Transverse colon (tissue), 4 donors: ENCODE measurements at regions not wholly inside any gene's neighbourhood (a gene's known extent, or its start where the extent isn't known, plus 50 kb on each side); places are given as distances from the start of the nearest gene placed in this dataset.

Experiments
- DNase-seq: peaks from one replicate; pipeline ENCODE4 v3.0.0-alpha.2; 2019
- H3K27ac ChIP-seq, 4 donors: fragments of 200-600 bp; sonication (generic); 2 replicates each; pipeline ENCODE4 v1.5.1; 2016 to 2018; ENCODE audit warnings: inconsistent platforms in 4 of 4
- H3K27me3 ChIP-seq: fragments of 200-600 bp; sonication (generic); 2 replicates; pipeline ENCODE4 v1.5.1; 2017; ENCODE audit warnings: inconsistent platforms
- H3K36me3 ChIP-seq, 4 donors: fragments of 200-600 bp; sonication (generic); 2 replicates each; pipeline ENCODE4 v1.5.1; 2017 to 2019; ENCODE audit warnings: inconsistent platforms in 4 of 4
- H3K4me1 ChIP-seq, 4 donors: fragments of 200-600 bp; sonication (generic); 2 replicates each; pipeline ENCODE4 v1.5.1; 2017 to 2020; ENCODE audit warnings: inconsistent platforms in 4 of 4
- H3K4me3 ChIP-seq, 4 donors: fragments of 200-600 bp; sonication (generic); 1 replicate in 1 of 4; 2 replicates in 3 of 4; pipeline versions ENCODE4 v1.5.1 to v1.6.1; 2017 to 2019; ENCODE audit warnings: inconsistent platforms in 4 of 4
- H3K9me3 ChIP-seq, 2 donors: fragments of 200-600 bp; sonication (generic); 2 replicates each; pipeline ENCODE4 v1.5.1; 2017 to 2019; ENCODE audit warnings: inconsistent platforms in 2 of 2
- EP300 ChIP-seq: sonication (generic); formaldehyde crosslinking; IDR thresholded peaks from one replicate; pipeline ENCODE4 v1.6.1; 2017; ENCODE audit warnings: antibody characterized with exemption, low read depth
- POLR2A ChIP-seq: fragments of 450-650 bp; IDR thresholded peaks from one replicate; pipeline ENCODE4 v1.6.1; 2016; ENCODE audit warnings: antibody characterized with exemption, mild to moderate bottlenecking, moderate library complexity
- POLR2AphosphoS5 ChIP-seq, 3 donors: sonication (generic); formaldehyde crosslinking; IDR thresholded peaks; one replicate each; pipeline ENCODE4 v1.6.1; 2016; ENCODE audit warnings: antibody characterized with exemption in 3 of 3
- WGBS, 2 donors: methylation state at CpG; one replicate each; pipeline ENCODE4 v1.1.5; 2018; ENCODE audit warnings: low coverage in 1 of 2; 5-methylcytosine and 5-hydroxymethylcytosine counted together
- in situ Hi-C, 4 donors: fragments of 200-750 bp; cut with MboI; loops; one replicate each; pipeline versions ENCODE4 v1.15.0 to v1.15.1; 2017; ENCODE audit warnings: low sequenced_read_pairs in 3 of 4, low pct_ligation_motif_present in 1 of 4, low pct_unique_long_range_greater_than_20kb in 1 of 4
- intact Hi-C: fragments of 100-400 bp; cut with DNase I; formaldehyde crosslinking; loops from one replicate; pipeline ENCODE4 v1.15.1; 2023; ENCODE audit warnings: low total_unique reads
- TF ChIP-seq, protein P1 (sequence below), 5 experiments: fragments of 200-600 bp in 3 of 5; fragments of 450-650 bp in 2 of 5; sonication (generic) in 3 of 5; IDR thresholded peaks; 1 replicate in 2 of 5; 2 replicates in 3 of 5; pipeline ENCODE4 v1.5.1; 2016 to 2017; ENCODE audit warnings: antibody characterized with exemption in 5 of 5, inconsistent platforms in 3 of 5, mild to moderate bottlenecking in 2 of 5, moderate library complexity in 1 of 5

DNA sequence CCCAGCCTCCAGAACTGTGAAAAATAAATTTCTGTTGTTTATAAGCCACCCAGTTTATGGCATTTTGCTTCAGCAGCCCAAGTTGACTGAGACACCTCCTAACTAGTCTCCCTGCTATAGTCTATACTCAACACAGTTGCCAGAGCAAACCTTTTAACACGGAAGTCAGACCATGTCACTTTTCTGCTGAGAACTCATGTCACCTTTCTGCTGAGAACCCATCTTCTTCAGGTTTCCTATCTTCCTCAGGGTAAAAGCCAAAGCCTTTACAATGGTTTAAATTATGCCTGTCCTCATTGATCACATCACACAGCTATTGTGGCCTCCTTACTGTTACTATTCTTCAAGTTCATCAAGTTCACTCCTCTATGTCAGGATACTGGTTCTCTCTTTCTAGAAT, 74.3 kb upstream of the SOX6 start:
- no peak for DNase-seq
- WGBS, 2 donors = 96% methylated on average over 1 of the region's 1 CpG; no CpG with 5 or more reads in 1 of the 2 donors
- intact Hi-C loops = no loop called here
- Histone ChIP-seq H3K27ac (no peak overlapping the region), H3K4me3 (no peak overlapping the region), H3K9me3 (peaks cover 8 to 11% of the 10 kb centered on the region in 2 donors), H3K4me1 (no peaks in the 10 kb centered on the region), H3K27me3 (no peaks in the 10 kb centered on the region), H3K36me3 (no peaks in the 10 kb centered on the region)
- in situ Hi-C loops = no loop called here
- TF ChIP-seq EP300 = no peak
- no peak for TF ChIP-seq POLR2AphosphoS5 (IDR thresholded peaks at IDR 0.05)
- no peak for TF ChIP-seq POLR2A

DNA sequence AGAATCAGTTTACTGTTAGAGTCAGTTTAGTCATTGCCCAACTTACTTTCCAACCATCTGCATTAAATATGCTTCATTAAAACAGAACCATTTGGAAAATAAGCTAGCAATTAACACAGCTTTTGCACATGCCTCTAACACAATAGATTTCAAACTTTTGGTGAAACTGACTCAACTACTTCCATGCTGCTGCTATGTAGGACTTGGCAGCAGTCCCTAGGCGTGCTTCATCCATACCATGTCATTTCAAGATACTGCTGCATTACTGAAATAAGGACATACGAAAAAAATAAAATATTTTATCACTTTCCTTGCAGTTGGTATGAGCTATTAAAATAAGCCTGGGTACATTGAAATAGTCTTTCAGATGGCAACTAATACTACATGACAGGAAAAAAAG, 65.5 kb upstream of the SOX6 start:
- WGBS, 2 donors = 49 to 87% methylated on average over 2 of the region's 2 CpGs
- in situ Hi-C loops = no loop called here
- Histone ChIP-seq H3K27ac (no peak overlapping the region), H3K36me3 (no peaks in the 10 kb centered on the region), H3K4me3 (no peak overlapping the region), H3K9me3 (peaks cover 0 to 2% of the 10 kb centered on the region in 2 donors), H3K4me1 (no peaks in the 10 kb centered on the region), H3K27me3 (no peaks in the 10 kb centered on the region)
- DNase-seq = no peak
- intact Hi-C loops = no loop called here
- no peak for TF ChIP-seq POLR2A
- TF ChIP-seq, protein P1, sequence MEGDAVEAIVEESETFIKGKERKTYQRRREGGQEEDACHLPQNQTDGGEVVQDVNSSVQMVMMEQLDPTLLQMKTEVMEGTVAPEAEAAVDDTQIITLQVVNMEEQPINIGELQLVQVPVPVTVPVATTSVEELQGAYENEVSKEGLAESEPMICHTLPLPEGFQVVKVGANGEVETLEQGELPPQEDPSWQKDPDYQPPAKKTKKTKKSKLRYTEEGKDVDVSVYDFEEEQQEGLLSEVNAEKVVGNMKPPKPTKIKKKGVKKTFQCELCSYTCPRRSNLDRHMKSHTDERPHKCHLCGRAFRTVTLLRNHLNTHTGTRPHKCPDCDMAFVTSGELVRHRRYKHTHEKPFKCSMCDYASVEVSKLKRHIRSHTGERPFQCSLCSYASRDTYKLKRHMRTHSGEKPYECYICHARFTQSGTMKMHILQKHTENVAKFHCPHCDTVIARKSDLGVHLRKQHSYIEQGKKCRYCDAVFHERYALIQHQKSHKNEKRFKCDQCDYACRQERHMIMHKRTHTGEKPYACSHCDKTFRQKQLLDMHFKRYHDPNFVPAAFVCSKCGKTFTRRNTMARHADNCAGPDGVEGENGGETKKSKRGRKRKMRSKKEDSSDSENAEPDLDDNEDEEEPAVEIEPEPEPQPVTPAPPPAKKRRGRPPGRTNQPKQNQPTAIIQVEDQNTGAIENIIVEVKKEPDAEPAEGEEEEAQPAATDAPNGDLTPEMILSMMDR (IDR thresholded peaks at IDR 0.05) = no peak
- no peak for TF ChIP-seq EP300
- no peak for TF ChIP-seq POLR2AphosphoS5 (IDR thresholded peaks at IDR 0.05)

GRCh38 chr11:16418428-16419097, 62.2 kb upstream of the SOX6 start:
- in situ Hi-C loops (no loop called here), intact Hi-C loops (no loop called here)
- WGBS, 2 donors = 48 to 59% methylated on average over 5 of the region's 5 CpGs
- DNase-seq = no peak
- no peaks in the 10 kb centered on the region for H3K36me3 ChIP-seq
- H3K9me3 ChIP-seq = no peaks in the 10 kb centered on the region
- H3K27me3 ChIP-seq = no peaks in the 10 kb centered on the region
- H3K4me1 ChIP-seq = no peaks in the 10 kb centered on the region
- TF ChIP-seq, protein P1 (IDR thresholded peaks at IDR 0.05) = no peak
- TF ChIP-seq POLR2A (no peak), EP300 (no peak), POLR2AphosphoS5 (IDR thresholded peaks at IDR 0.05) (no peak)
- no peak overlapping the region for H3K4me3 ChIP-seq
- H3K27ac ChIP-seq = no peak overlapping the region

GRCh38 chr11:16412525-16413172, 56.3 kb upstream of the SOX6 start:
- no peak for DNase-seq
- H3K27me3 ChIP-seq = no peaks in the 10 kb centered on the region
- no peak overlapping the region for H3K4me3 ChIP-seq
- in situ Hi-C loops (no loop called here), intact Hi-C loops (no loop called here)
- H3K4me1 ChIP-seq = no peaks in the 10 kb centered on the region
- TF ChIP-seq EP300 = no peak
- no peak for TF ChIP-seq POLR2AphosphoS5 (IDR thresholded peaks at IDR 0.05)
- TF ChIP-seq, protein P1 (IDR thresholded peaks at IDR 0.05) = no peak
- no peak for TF ChIP-seq POLR2A
- H3K36me3 ChIP-seq = no peaks in the 10 kb centered on the region
- no peaks in the 10 kb centered on the region for H3K9me3 ChIP-seq
- no peak overlapping the region for H3K27ac ChIP-seq
- 57 to 67% methylated on average over 1 of the region's 1 CpG for WGBS, 2 donors
